ENCODE measurements at regions not wholly inside any gene's neighbourhood (a gene's known extent, or its start where the extent isn't known, plus 50 kb on each side); places are given as distances from the start of the nearest gene placed in this dataset.

- no peak for DNase-seq (ENCODE audit: low spot score)
These were observed 369.2 kb upstream of the COBL start for GRCh38 chr7:51685794-51686193.

GRCh38 chr7:51680594-51681399 lies 364.2 kb upstream of the COBL start:
- no peak for DNase-seq (ENCODE audit: low spot score)

GRCh38 chr7:51679358-51679757 lies 362.7 kb upstream of the COBL start:
- DNase-seq (ENCODE audit: low spot score): no peak

- DNase-seq (ENCODE audit: low spot score): no peak
These were observed 350.1 kb upstream of the COBL start for GRCh38 chr7:51666751-51667150.

- DNase-seq (ENCODE audit: low spot score): no peak
These were observed 349.7 kb upstream of the COBL start for GRCh38 chr7:51666266-51666665.

GRCh38 chr7:51665045-51665780 lies 348.6 kb upstream of the COBL start:
- DNase-seq (ENCODE audit: low spot score): no peak

GRCh38 chr7:51660516-51660915 lies 343.9 kb upstream of the COBL start:
- no peak for DNase-seq (ENCODE audit: low spot score)

- no peak for DNase-seq (ENCODE audit: low spot score)
These were observed 342.1 kb upstream of the COBL start for GRCh38 chr7:51658684-51659083.

GRCh38 chr7:51647931-51648351 lies 331.3 kb upstream of the COBL start:
- DNase-seq (ENCODE audit: low spot score): no peak

- no peak for DNase-seq (ENCODE audit: low spot score)
These were observed 330.9 kb upstream of the COBL start for GRCh38 chr7:51647486-51647885.

- DNase-seq (ENCODE audit: low spot score): no peak
These were observed 329.2 kb upstream of the COBL start for GRCh38 chr7:51645702-51646298.

GRCh38 chr7:51645255-51645654 lies 328.6 kb upstream of the COBL start:
- no peak for DNase-seq (ENCODE audit: low spot score)

GRCh38 chr7:51644216-51644615 lies 327.6 kb upstream of the COBL start:
- DNase-seq (ENCODE audit: low spot score): no peak

GRCh38 chr7:51640841-51641240 lies 324.2 kb upstream of the COBL start:
- DNase-seq (ENCODE audit: low spot score): no peak

- DNase-seq (ENCODE audit: low spot score): no peak
These were observed 323.2 kb upstream of the COBL start for GRCh38 chr7:51639661-51640334.

GRCh38 chr7:51636503-51636902 lies 319.9 kb upstream of the COBL start:
- no peak for DNase-seq (ENCODE audit: low spot score)

GRCh38 chr7:51635775-51636174 lies 319.2 kb upstream of the COBL start:
- no peak for DNase-seq (ENCODE audit: low spot score)

GRCh38 chr7:51634538-51634937 lies 317.9 kb upstream of the COBL start:
- DNase-seq (ENCODE audit: low spot score): no peak

GRCh38 chr7:51634025-51634424 lies 317.4 kb upstream of the COBL start:
- DNase-seq (ENCODE audit: low spot score): no peak

- no peak for DNase-seq (ENCODE audit: low spot score)
These were observed 317.0 kb upstream of the COBL start for GRCh38 chr7:51633596-51633995.

GRCh38 chr7:51633006-51633405 lies 316.4 kb upstream of the COBL start:
- no peak for DNase-seq (ENCODE audit: low spot score)

GRCh38 chr7:51630933-51631332 lies 314.3 kb upstream of the COBL start:
- no peak for DNase-seq (ENCODE audit: low spot score)

Measured in A172 (cell line).